ENCODE measurements at regions not wholly inside any gene's neighbourhood (a gene's known extent, or its start where the extent isn't known, plus 50 kb on each side); places are given as distances from the start of the nearest gene placed in this dataset.

- TF ChIP-seq, protein P1, sequence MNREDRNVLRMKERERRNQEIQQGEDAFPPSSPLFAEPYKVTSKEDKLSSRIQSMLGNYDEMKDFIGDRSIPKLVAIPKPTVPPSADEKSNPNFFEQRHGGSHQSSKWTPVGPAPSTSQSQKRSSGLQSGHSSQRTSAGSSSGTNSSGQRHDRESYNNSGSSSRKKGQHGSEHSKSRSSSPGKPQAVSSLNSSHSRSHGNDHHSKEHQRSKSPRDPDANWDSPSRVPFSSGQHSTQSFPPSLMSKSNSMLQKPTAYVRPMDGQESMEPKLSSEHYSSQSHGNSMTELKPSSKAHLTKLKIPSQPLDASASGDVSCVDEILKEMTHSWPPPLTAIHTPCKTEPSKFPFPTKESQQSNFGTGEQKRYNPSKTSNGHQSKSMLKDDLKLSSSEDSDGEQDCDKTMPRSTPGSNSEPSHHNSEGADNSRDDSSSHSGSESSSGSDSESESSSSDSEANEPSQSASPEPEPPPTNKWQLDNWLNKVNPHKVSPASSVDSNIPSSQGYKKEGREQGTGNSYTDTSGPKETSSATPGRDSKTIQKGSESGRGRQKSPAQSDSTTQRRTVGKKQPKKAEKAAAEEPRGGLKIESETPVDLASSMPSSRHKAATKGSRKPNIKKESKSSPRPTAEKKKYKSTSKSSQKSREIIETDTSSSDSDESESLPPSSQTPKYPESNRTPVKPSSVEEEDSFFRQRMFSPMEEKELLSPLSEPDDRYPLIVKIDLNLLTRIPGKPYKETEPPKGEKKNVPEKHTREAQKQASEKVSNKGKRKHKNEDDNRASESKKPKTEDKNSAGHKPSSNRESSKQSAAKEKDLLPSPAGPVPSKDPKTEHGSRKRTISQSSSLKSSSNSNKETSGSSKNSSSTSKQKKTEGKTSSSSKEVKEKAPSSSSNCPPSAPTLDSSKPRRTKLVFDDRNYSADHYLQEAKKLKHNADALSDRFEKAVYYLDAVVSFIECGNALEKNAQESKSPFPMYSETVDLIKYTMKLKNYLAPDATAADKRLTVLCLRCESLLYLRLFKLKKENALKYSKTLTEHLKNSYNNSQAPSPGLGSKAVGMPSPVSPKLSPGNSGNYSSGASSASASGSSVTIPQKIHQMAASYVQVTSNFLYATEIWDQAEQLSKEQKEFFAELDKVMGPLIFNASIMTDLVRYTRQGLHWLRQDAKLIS (CRISPR knock-in tag; IDR thresholded peaks at IDR 0.05), result no peak
- TF ChIP-seq BRCA1 (IDR thresholded peaks at IDR 0.05) (no peak), BRCA1 (CRISPR knock-in tag; IDR thresholded peaks at IDR 0.05) (no peak), PHTF2 (CRISPR knock-in tag; IDR thresholded peaks at IDR 0.05) (no peak), POLR2G (IDR thresholded peaks at IDR 0.05; ENCODE audit: low read depth, low read length) (no peak), ZNF165 (CRISPR knock-in tag; IDR thresholded peaks at IDR 0.05; ENCODE audit: borderline replicate concordance) (no peak), MITF (IDR thresholded peaks at IDR 0.05) (no peak)
- TF ChIP-seq, protein P2, sequence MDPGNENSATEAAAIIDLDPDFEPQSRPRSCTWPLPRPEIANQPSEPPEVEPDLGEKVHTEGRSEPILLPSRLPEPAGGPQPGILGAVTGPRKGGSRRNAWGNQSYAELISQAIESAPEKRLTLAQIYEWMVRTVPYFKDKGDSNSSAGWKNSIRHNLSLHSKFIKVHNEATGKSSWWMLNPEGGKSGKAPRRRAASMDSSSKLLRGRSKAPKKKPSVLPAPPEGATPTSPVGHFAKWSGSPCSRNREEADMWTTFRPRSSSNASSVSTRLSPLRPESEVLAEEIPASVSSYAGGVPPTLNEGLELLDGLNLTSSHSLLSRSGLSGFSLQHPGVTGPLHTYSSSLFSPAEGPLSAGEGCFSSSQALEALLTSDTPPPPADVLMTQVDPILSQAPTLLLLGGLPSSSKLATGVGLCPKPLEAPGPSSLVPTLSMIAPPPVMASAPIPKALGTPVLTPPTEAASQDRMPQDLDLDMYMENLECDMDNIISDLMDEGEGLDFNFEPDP (CRISPR knock-in tag; IDR thresholded peaks at IDR 0.05), result no peak
- TF ChIP-seq, protein P3, sequence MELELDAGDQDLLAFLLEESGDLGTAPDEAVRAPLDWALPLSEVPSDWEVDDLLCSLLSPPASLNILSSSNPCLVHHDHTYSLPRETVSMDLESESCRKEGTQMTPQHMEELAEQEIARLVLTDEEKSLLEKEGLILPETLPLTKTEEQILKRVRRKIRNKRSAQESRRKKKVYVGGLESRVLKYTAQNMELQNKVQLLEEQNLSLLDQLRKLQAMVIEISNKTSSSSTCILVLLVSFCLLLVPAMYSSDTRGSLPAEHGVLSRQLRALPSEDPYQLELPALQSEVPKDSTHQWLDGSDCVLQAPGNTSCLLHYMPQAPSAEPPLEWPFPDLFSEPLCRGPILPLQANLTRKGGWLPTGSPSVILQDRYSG (tag; conservative IDR thresholded peaks at IDR 0.05; ENCODE audit: low read depth), result no peak
These were observed 327.7 kb upstream of the TBX3 start (continued) for GRCh38 chr12:115011703-115012102.

Data from K562 (cell line).